GM23338 (cell line): ENCODE measurements at regions not wholly inside any gene's neighbourhood (a gene's known extent, or its start where the extent isn't known, plus 50 kb on each side); places are given as distances from the start of the nearest gene placed in this dataset.

Experiments used
- ATAC-seq: fragments of 200-7000 bp; cut with Tn5 transposase; 3 replicates; pipeline ENCODE4 v1.9.1; 2020
- DNase-seq: peaks from one replicate; pipeline ENCODE4 v3.0.0-alpha.2; 2015; ENCODE audit warnings: low spot score
- H2AFZ ChIP-seq: fragments of 200-600 bp; sonication (generic); 2 replicates; pipeline ENCODE4 v1.8.0; 2016; ENCODE audit warnings: antibody characterized with exemption, mild to moderate bottlenecking, moderate library complexity
- H3F3A ChIP-seq: fragments of 200-600 bp; sonication (generic); replicated peaks from 2 replicates; pipeline ENCODE4 v1.8.0; 2017; ENCODE audit warnings: antibody characterized with exemption, mixed run types, low read depth
- H3K27ac ChIP-seq: fragments of 200-600 bp; sonication (generic); 2 replicates; pipeline ENCODE4 v1.6.1; 2016; ENCODE audit warnings: low read depth
- H3K27me3 ChIP-seq: fragments of 200-600 bp; sonication (generic); 2 replicates; pipeline ENCODE4 v1.8.0; 2016; ENCODE audit warnings: mild to moderate bottlenecking, mixed run types, moderate library complexity; ENCODE audit not compliant: insufficient read depth
- H3K36me3 ChIP-seq: fragments of 200-600 bp; sonication (generic); 2 replicates; pipeline ENCODE4 v1.8.0; 2016; ENCODE audit warnings: mild to moderate bottlenecking; ENCODE audit not compliant: insufficient read depth
- H3K4me1 ChIP-seq: fragments of 200-600 bp; sonication (generic); 2 replicates; pipeline ENCODE4 v1.8.0; 2016; ENCODE audit warnings: mild to moderate bottlenecking, moderate library complexity; ENCODE audit not compliant: insufficient read depth
- H3K4me2 ChIP-seq: fragments of 200-600 bp; sonication (generic); 2 replicates; pipeline ENCODE4 v1.7.1; 2017; ENCODE audit warnings: mixed run types
- H3K4me3 ChIP-seq: fragments of 200-600 bp; sonication (generic); 2 replicates; pipeline ENCODE4 v1.6.1; 2016; ENCODE audit warnings: mixed run types
- H3K79me2 ChIP-seq: fragments of 200-600 bp; sonication (generic); replicated peaks from 2 replicates; pipeline ENCODE4 v1.8.0; 2017; ENCODE audit warnings: mild to moderate bottlenecking; ENCODE audit not compliant: insufficient read depth
- H3K9me2 ChIP-seq: fragments of 200-600 bp; sonication (generic); 2 replicates; pipeline ENCODE4 v1.8.0; 2017; ENCODE audit not compliant: insufficient read depth
- H4K20me1 ChIP-seq: fragments of 200-600 bp; sonication (generic); replicated peaks from 2 replicates; pipeline ENCODE4 v1.8.0; 2017; ENCODE audit warnings: mild to moderate bottlenecking; ENCODE audit not compliant: insufficient read depth
- H3K27ac Mint-ChIP-seq: 2 replicates; pipeline ENCODE4 v1.8.0; 2020; ENCODE audit warnings: inconsistent platforms, mild to moderate bottlenecking, moderate library complexity, mixed read lengths
- H3K27me3 Mint-ChIP-seq: 3 replicates; pipeline ENCODE4 v1.8.0; 2022; ENCODE audit warnings: low read depth, mild to moderate bottlenecking, moderate library complexity, mixed read lengths, inconsistent platforms; ENCODE audit not compliant: insufficient read depth, poor library complexity
- H3K36me3 Mint-ChIP-seq: 3 replicates; pipeline ENCODE4 v1.8.0; 2021; ENCODE audit warnings: low read depth, mild to moderate bottlenecking, inconsistent platforms, moderate library complexity, mixed read lengths
- H3K4me1 Mint-ChIP-seq: 3 replicates; pipeline ENCODE4 v1.8.0; 2020; ENCODE audit warnings: mild to moderate bottlenecking, inconsistent platforms, mixed read lengths
- H3K4me3 Mint-ChIP-seq: 3 replicates; pipeline ENCODE4 v1.8.0; 2021; ENCODE audit warnings: moderate library complexity, mild to moderate bottlenecking, inconsistent platforms, mixed read lengths
- H3K9me3 Mint-ChIP-seq: 3 replicates; pipeline ENCODE4 v1.8.0; 2020; ENCODE audit warnings: moderate library complexity, mild to moderate bottlenecking, inconsistent platforms, mixed read lengths
- CREB1 ChIP-seq: fragments of 250-450 bp; sonication (Bioruptor Pico); IDR thresholded peaks from 2 replicates; pipeline ENCODE4 v1.5.0; 2020; ENCODE audit warnings: low read depth, mild to moderate bottlenecking, moderate library complexity
- EZH2 ChIP-seq: fragments of 200-600 bp; sonication (generic); IDR thresholded peaks from one replicate; pipeline ENCODE4 v1.8.0; 2017; ENCODE audit warnings: antibody characterized with exemption, mild to moderate bottlenecking, low read depth; ENCODE audit not compliant: unreplicated experiment
- EZH2phosphoT487 ChIP-seq: fragments of 200-600 bp; sonication (generic); IDR thresholded peaks from one replicate; pipeline ENCODE4 v1.8.1; 2018; ENCODE audit warnings: antibody characterized with exemption; ENCODE audit not compliant: unreplicated experiment
- JUNB ChIP-seq: IDR thresholded peaks from one replicate; pipeline ENCODE4 v1.6.1; 2016; ENCODE audit warnings: antibody characterized with exemption; ENCODE audit not compliant: unreplicated experiment
- NANOG ChIP-seq: IDR thresholded peaks from 2 replicates; pipeline ENCODE4 v1.6.1; 2016; ENCODE audit warnings: antibody characterized with exemption, borderline replicate concordance
- POLR2AphosphoS5 ChIP-seq: IDR thresholded peaks from 2 replicates; pipeline ENCODE4 v1.6.1; 2016; ENCODE audit warnings: antibody characterized with exemption, low read depth
- STAT1 ChIP-seq: IDR thresholded peaks from one replicate; pipeline ENCODE4 v1.6.1; 2016; ENCODE audit warnings: antibody characterized with exemption; ENCODE audit not compliant: unreplicated experiment
- ZNF114 ChIP-seq: fragments of 250-450 bp; sonication (Bioruptor Pico); IDR thresholded peaks from 2 replicates; pipeline ENCODE4 v1.5.0; 2020; ENCODE audit warnings: mild to moderate bottlenecking, moderate library complexity
- ZNF331 ChIP-seq: fragments of 250-450 bp; sonication (Bioruptor Pico); IDR thresholded peaks from 2 replicates; pipeline ENCODE4 v1.5.0; 2020; ENCODE audit warnings: low read depth, mild to moderate bottlenecking, moderate library complexity
- TF ChIP-seq, protein P1 (sequence below), 2 experiments: fragments of 200-600 bp in 1 of 2; sonication (generic) in 1 of 2; conservative IDR thresholded peaks; 2 replicates each; pipeline versions ENCODE4 v1.5.1 to v1.6.1; 2016 to 2017; ENCODE audit warnings: antibody characterized with exemption in 2 of 2, low read depth in 2 of 2, mild to moderate bottlenecking in 2 of 2, moderate library complexity in 1 of 2
- TF ChIP-seq, protein P2 (sequence below): IDR thresholded peaks from 2 replicates; pipeline ENCODE4 v1.6.1; 2016; ENCODE audit warnings: antibody characterized with exemption
- TF ChIP-seq, protein P3 (sequence below): IDR thresholded peaks from one replicate; pipeline ENCODE4 v1.6.1; 2018; ENCODE audit warnings: antibody characterized with exemption; ENCODE audit not compliant: unreplicated experiment
- TF ChIP-seq, protein P4 (sequence below): fragments of 250-450 bp; sonication (Bioruptor Pico); IDR thresholded peaks from 2 replicates; pipeline ENCODE4 v1.5.0; 2020; ENCODE audit warnings: mild to moderate bottlenecking, moderate library complexity

DNA sequence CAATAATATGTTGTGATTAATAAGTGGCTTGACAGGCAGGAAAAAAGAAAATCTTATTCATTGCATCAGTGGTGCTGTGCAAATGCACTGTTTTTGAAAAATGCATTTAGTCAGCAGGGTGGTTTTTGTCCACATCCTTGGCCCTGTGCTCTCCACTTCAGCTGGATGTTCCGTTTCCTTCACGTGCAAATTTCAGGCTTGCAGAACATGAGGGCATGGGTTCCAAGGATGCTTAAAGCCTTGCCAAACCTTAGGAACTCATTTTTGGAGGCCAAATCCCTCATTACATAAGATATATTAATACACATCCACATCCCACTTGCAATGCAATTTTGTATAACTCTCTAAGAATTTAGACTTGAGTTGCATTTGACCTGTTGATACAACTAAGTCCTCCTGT lies 410.1 kb downstream of the PRDM2 start:
- Mint-ChIP-seq H3K9me3 (peaks cover under 1% of the 10 kb centered on the region; the same call in 2 of the 3 replicates), H3K27me3 (peaks cover 11% of the 10 kb centered on the region), H3K36me3 (no peaks in the 10 kb centered on the region), H3K4me3 (no peak overlapping the region), H3K4me1 (peaks cover 8% of the 10 kb centered on the region), H3K27ac (no peak overlapping the region)
- Histone ChIP-seq H3K36me3 (no peaks in the 10 kb centered on the region), H4K20me1 (no peaks in the 10 kb centered on the region), H3K27me3 (no peaks in the 10 kb centered on the region), H3F3A (no peaks in the 10 kb centered on the region), H3K27ac (no peak overlapping the region), H2AFZ (no peak overlapping the region), H3K4me3 (no peak overlapping the region), H3K4me2 (no peak overlapping the region), H3K9me2 (peaks cover 7% of the 10 kb centered on the region; the same call in 1 of the 2 replicates), H3K79me2 (no peaks in the 10 kb centered on the region), H3K4me1 (peaks cover 7% of the 10 kb centered on the region)
- no peak for ATAC-seq
- no peak for DNase-seq
- TF ChIP-seq POLR2AphosphoS5 (no peak), ZNF331 (no peak), ZNF114 (no peak), CREB1 (CRISPR knock-in tag) (no peak), EZH2phosphoT487 (no peak), NANOG (no peak), JUNB (no peak), EZH2 (no peak), STAT1 (no peak)
- TF ChIP-seq, protein P1, sequence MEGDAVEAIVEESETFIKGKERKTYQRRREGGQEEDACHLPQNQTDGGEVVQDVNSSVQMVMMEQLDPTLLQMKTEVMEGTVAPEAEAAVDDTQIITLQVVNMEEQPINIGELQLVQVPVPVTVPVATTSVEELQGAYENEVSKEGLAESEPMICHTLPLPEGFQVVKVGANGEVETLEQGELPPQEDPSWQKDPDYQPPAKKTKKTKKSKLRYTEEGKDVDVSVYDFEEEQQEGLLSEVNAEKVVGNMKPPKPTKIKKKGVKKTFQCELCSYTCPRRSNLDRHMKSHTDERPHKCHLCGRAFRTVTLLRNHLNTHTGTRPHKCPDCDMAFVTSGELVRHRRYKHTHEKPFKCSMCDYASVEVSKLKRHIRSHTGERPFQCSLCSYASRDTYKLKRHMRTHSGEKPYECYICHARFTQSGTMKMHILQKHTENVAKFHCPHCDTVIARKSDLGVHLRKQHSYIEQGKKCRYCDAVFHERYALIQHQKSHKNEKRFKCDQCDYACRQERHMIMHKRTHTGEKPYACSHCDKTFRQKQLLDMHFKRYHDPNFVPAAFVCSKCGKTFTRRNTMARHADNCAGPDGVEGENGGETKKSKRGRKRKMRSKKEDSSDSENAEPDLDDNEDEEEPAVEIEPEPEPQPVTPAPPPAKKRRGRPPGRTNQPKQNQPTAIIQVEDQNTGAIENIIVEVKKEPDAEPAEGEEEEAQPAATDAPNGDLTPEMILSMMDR (conservative IDR thresholded peaks at IDR 0.05; ENCODE audit: low read depth in 2 of 2) = no peak
- TF ChIP-seq, protein P2, sequence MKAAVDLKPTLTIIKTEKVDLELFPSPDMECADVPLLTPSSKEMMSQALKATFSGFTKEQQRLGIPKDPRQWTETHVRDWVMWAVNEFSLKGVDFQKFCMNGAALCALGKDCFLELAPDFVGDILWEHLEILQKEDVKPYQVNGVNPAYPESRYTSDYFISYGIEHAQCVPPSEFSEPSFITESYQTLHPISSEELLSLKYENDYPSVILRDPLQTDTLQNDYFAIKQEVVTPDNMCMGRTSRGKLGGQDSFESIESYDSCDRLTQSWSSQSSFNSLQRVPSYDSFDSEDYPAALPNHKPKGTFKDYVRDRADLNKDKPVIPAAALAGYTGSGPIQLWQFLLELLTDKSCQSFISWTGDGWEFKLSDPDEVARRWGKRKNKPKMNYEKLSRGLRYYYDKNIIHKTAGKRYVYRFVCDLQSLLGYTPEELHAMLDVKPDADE = no peak
- TF ChIP-seq, protein P3, sequence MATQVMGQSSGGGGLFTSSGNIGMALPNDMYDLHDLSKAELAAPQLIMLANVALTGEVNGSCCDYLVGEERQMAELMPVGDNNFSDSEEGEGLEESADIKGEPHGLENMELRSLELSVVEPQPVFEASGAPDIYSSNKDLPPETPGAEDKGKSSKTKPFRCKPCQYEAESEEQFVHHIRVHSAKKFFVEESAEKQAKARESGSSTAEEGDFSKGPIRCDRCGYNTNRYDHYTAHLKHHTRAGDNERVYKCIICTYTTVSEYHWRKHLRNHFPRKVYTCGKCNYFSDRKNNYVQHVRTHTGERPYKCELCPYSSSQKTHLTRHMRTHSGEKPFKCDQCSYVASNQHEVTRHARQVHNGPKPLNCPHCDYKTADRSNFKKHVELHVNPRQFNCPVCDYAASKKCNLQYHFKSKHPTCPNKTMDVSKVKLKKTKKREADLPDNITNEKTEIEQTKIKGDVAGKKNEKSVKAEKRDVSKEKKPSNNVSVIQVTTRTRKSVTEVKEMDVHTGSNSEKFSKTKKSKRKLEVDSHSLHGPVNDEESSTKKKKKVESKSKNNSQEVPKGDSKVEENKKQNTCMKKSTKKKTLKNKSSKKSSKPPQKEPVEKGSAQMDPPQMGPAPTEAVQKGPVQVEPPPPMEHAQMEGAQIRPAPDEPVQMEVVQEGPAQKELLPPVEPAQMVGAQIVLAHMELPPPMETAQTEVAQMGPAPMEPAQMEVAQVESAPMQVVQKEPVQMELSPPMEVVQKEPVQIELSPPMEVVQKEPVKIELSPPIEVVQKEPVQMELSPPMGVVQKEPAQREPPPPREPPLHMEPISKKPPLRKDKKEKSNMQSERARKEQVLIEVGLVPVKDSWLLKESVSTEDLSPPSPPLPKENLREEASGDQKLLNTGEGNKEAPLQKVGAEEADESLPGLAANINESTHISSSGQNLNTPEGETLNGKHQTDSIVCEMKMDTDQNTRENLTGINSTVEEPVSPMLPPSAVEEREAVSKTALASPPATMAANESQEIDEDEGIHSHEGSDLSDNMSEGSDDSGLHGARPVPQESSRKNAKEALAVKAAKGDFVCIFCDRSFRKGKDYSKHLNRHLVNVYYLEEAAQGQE = no peak
- TF ChIP-seq, protein P4, sequence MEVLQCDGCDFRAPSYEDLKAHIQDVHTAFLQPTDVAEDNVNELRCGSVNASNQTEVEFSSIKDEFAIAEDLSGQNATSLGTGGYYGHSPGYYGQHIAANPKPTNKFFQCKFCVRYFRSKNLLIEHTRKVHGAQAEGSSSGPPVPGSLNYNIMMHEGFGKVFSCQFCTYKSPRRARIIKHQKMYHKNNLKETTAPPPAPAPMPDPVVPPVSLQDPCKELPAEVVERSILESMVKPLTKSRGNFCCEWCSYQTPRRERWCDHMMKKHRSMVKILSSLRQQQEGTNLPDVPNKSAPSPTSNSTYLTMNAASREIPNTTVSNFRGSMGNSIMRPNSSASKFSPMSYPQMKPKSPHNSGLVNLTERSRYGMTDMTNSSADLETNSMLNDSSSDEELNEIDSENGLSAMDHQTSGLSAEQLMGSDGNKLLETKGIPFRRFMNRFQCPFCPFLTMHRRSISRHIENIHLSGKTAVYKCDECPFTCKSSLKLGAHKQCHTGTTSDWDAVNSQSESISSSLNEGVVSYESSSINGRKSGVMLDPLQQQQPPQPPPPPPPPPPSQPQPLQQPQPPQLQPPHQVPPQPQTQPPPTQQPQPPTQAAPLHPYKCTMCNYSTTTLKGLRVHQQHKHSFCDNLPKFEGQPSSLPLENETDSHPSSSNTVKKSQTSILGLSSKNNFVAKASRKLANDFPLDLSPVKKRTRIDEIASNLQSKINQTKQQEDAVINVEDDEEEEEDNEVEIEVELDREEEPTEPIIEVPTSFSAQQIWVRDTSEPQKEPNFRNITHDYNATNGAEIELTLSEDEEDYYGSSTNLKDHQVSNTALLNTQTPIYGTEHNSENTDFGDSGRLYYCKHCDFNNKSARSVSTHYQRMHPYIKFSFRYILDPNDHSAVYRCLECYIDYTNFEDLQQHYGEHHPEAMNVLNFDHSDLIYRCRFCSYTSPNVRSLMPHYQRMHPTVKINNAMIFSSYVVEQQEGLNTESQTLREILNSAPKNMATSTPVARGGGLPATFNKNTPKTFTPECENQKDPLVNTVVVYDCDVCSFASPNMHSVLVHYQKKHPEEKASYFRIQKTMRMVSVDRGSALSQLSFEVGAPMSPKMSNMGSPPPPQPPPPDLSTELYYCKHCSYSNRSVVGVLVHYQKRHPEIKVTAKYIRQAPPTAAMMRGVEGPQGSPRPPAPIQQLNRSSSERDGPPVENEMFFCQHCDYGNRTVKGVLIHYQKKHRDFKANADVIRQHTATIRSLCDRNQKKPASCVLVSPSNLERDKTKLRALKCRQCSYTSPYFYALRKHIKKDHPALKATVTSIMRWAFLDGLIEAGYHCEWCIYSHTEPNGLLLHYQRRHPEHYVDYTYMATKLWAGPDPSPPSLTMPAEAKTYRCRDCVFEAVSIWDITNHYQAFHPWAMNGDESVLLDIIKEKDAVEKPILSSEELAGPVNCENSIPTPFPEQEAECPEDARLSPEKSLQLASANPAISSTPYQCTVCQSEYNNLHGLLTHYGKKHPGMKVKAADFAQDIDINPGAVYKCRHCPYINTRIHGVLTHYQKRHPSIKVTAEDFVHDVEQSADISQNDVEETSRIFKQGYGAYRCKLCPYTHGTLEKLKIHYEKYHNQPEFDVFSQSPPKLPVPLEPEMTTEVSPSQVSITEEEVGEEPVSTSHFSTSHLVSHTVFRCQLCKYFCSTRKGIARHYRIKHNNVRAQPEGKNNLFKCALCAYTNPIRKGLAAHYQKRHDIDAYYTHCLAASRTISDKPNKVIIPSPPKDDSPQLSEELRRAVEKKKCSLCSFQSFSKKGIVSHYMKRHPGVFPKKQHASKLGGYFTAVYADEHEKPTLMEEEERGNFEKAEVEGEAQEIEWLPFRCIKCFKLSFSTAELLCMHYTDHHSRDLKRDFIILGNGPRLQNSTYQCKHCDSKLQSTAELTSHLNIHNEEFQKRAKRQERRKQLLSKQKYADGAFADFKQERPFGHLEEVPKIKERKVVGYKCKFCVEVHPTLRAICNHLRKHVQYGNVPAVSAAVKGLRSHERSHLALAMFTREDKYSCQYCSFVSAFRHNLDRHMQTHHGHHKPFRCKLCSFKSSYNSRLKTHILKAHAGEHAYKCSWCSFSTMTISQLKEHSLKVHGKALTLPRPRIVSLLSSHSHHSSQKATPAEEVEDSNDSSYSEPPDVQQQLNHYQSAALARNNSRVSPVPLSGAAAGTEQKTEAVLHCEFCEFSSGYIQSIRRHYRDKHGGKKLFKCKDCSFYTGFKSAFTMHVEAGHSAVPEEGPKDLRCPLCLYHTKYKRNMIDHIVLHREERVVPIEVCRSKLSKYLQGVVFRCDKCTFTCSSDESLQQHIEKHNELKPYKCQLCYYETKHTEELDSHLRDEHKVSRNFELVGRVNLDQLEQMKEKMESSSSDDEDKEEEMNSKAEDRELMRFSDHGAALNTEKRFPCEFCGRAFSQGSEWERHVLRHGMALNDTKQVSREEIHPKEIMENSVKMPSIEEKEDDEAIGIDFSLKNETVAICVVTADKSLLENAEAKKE (CRISPR knock-in tag) = no peak
